ENCODE measurements at regions not wholly inside any gene's neighbourhood (a gene's known extent, or its start where the extent isn't known, plus 50 kb on each side); places are given as distances from the start of the nearest gene placed in this dataset.

- no peak for DNase-seq (ENCODE audit: low read depth)
- no peak for TF ChIP-seq CTCF (IDR thresholded peaks at IDR 0.05; ENCODE audit: insufficient read depth, low read length, severe bottlenecking)
- H3K36me3 ChIP-seq (ENCODE audit: control insufficient read depth, insufficient read depth, low read length): no peaks in the 10 kb centered on the region
- FAIRE-seq: peak; percentile 68
- no peaks in the 10 kb centered on the region for H3K27me3 ChIP-seq (ENCODE audit: control insufficient read depth, insufficient read depth, low read length)
- no peak overlapping the region for H3K4me3 ChIP-seq (ENCODE audit: low read depth, low read length)
Measured at GRCh38 chr4:4913628-4914027, 54.2 kb downstream of the MSX1 start.

GRCh38 chr4:4914059-4914820, 54.8 kb downstream of the MSX1 start:
- H3K4me3 ChIP-seq (ENCODE audit: low read depth, low read length): no peak overlapping the region
- DNase-seq (ENCODE audit: low read depth) (peak; percentile 83), FAIRE-seq (no peak)
- TF ChIP-seq CTCF (IDR thresholded peaks at IDR 0.05; ENCODE audit: insufficient read depth, low read length, severe bottlenecking): no peak
- H3K36me3 ChIP-seq (ENCODE audit: control insufficient read depth, insufficient read depth, low read length): no peaks in the 10 kb centered on the region
- H3K27me3 ChIP-seq (ENCODE audit: control insufficient read depth, insufficient read depth, low read length): no peaks in the 10 kb centered on the region

- FAIRE-seq: no peak
- no peak for DNase-seq (ENCODE audit: low read depth)
Measured at GRCh38 chr4:4914965-4915845, 55.7 kb downstream of the MSX1 start.

DNA sequence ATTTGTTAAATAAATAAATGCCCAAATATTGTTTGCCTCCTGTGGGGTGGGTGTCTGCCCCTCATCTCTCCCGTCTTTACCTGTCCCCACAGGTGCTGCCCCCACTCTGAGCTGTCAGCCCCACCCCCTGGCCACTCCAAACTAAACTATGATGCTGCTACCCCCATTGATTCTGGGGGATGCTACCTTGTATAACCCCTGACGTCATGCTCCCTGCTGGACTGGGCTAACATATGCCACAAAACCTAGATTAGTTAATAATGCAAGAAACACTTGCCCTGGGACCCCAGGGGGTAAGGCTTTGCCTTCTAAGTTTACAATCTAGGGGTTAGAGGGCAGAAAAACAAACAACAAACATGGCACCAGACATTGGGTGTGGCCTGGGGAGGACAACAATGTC, 58.6 kb downstream of the MSX1 start:
- no peaks in the 10 kb centered on the region for H3K36me3 ChIP-seq (ENCODE audit: control insufficient read depth, insufficient read depth, low read length)
- FAIRE-seq (no peak), DNase-seq (ENCODE audit: low read depth) (no peak)
- no peak overlapping the region for H3K4me3 ChIP-seq (ENCODE audit: low read depth, low read length)
- TF ChIP-seq CTCF (IDR thresholded peaks at IDR 0.05; ENCODE audit: insufficient read depth, low read length, severe bottlenecking): no peak
- no peaks in the 10 kb centered on the region for H3K27me3 ChIP-seq (ENCODE audit: control insufficient read depth, insufficient read depth, low read length)

More at GRCh38 chr4:4914965-4915845, 55.7 kb downstream of the MSX1 start:
- H3K27me3 ChIP-seq (ENCODE audit: control insufficient read depth, insufficient read depth, low read length): no peaks in the 10 kb centered on the region
- no peak for TF ChIP-seq CTCF (IDR thresholded peaks at IDR 0.05; ENCODE audit: insufficient read depth, low read length, severe bottlenecking)
- H3K36me3 ChIP-seq (ENCODE audit: control insufficient read depth, insufficient read depth, low read length): no peaks in the 10 kb centered on the region
- no peak overlapping the region for H3K4me3 ChIP-seq (ENCODE audit: low read depth, low read length)

DNA sequence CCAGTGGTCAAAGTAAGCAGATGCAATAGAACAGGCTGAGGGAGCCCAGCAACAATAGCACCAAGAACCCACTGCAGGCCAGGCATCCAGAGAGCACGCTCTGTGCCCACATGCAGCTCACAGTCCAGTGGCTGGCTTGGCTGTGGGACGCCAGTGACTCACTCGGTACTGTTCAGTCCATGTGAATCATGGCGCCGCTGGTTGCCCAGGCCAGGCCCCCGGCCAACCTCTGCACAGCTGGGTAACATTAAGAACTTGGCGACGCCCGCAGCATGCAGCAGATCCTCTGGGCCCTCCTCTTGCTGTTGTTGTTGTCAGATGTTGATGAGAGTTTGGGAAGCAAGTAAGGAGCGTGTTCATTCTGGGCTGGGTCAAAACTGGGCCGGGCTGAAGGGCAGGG, 60.5 kb downstream of the MSX1 start:
- Histone ChIP-seq H3K27me3 (ENCODE audit: control insufficient read depth, insufficient read depth, low read length) (no peaks in the 10 kb centered on the region), H3K36me3 (ENCODE audit: control insufficient read depth, insufficient read depth, low read length) (no peaks in the 10 kb centered on the region), H3K4me3 (ENCODE audit: low read depth, low read length) (no peak overlapping the region)
- no peak for TF ChIP-seq CTCF (IDR thresholded peaks at IDR 0.05; ENCODE audit: insufficient read depth, low read length, severe bottlenecking)
- FAIRE-seq: no peak
- DNase-seq (ENCODE audit: low read depth): no peak

Data from bronchial epithelial cell (primary cell).